Kasumi-1 (cell line): ENCODE measurements at regions not wholly inside any gene's neighbourhood (a gene's known extent, or its start where the extent isn't known, plus 50 kb on each side); places are given as distances from the start of the nearest gene placed in this dataset.

Source experiments
- DNase-seq, 2 experiments: peaks; one replicate each; lab custom pipeline; 2025; lab: John Stamatoyannopoulos, UW

- DNase-seq, result no peak
These were observed 219.6 kb upstream of the N4BP1 start for GRCh38 chr16:48829336-48830310.

DNA sequence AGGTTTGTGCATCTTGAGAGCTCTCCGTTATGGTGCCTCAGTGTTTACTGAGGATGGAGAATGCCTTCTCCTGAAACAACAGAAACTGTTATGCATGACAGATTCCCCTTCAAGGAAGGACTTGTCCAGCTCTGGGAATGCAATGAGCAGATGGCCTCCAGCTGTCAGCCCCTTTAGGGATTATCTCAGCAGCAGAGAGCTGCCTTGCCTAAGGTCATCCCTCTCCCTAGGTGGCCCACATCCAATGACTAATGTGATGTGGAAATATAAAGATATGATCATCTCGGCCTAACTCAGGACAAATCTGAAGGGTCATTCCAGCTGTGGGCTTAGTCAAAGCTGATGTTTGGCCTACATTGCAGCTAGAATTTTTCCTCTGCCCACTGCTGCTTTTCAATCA is 214.3 kb upstream of the N4BP1 start:
- DNase-seq, result no peak

GRCh38 chr16:48822431-48822830 is 212.5 kb upstream of the N4BP1 start:
- DNase-seq, result no peak

DNA sequence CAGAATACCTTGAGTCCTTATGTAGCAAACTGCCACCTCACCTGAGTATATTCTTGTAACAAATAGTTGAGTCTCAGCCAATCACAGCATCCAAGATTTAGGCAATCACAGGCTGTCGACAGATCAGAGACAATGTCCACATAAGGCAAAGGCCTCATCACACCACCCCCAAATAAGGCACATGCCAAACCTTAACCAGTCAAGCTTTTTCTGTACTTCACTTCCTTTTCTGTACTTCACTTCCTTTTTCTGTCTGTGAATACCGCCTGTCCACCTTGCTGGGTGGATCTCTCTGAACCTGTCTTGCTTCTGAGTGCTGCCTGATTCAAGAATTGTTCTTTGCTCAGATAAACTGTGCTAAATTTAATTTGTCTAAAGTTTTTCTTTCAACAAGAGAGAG is 210.4 kb upstream of the N4BP1 start:
- no peak for DNase-seq

DNA sequence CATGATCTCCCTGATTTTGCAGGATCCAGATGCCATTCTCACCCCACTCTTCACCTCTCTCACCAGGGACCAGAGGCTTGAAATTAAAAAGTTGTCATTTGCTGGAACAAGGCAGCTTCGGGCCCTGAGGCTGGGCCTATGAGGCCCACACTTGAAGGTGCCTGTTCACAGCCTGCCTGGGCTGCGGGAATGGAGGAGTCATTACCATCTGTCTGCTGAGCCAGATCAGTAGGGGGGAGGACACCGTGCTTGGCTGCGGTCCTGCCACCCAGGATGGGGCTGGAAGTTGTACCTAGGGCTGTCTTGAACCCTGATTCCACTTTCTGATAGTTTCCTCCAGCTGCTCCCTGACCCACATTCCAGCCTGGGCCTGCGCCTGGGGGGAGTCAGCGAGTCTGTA is 208.3 kb upstream of the N4BP1 start:
- DNase-seq, result no peak

DNA sequence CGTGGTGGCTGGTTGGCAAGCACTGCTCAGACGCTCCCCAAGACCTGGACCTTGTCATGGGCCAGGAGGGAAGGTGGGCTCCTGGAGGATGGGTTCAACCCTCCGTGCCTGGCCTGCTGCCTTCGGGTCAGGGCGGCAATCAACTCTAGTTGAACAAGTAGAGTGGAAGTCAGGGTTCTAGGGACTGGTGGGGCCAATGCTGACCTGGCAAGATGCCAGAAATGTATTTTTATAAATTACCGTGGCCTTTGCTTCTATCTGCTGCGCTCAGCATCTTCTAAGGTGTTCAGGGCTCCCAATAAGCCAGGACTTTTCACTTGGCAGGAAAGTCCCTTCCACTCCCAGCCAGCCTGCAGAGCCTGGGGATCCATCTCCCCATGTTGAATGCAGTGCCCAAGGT is 207.1 kb upstream of the N4BP1 start:
- no peak for DNase-seq

DNA sequence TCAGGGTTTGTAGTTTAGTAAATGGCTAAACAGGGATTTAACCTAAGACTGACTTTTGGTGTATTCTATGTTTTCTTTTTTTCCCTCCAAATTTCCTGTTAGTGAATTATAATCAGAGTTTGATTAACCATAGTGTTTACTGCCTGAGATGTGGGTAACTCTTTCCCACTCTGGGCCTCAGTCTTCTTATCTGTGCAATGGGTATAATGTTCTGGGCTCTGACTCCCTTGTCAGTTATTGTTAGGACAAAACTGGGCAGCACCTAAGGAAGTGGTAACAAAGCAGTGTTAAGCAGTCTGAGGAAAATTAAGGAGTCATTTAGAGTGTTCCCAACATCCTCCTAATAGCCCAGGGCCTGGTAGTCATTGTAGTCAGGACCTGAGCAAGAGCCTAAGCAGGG is 206.4 kb upstream of the N4BP1 start:
- DNase-seq, result no peak

GRCh38 chr16:48814994-48815393 is 205.0 kb upstream of the N4BP1 start:
- no peak for DNase-seq

DNA sequence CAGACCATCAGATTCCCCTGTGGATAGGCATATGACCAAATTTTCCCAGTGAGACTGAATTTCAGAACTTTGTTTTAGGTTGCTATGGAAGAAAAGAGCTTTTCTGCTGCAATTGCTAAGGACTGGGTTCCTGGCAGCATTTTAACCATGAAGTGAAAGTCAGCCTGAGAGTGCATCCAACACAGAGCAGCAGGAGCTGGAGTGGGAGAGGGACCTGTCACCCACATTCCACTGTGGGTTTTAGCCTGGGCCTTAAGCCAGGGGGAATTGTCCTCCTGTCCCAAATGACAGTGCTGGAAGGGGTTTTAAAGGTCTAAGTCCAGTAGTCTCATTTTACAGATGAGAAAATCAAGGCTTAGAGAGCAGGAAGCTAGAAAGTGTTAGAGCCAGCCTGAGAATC is 203.5 kb upstream of the N4BP1 start:
- DNase-seq, result no peak

DNA sequence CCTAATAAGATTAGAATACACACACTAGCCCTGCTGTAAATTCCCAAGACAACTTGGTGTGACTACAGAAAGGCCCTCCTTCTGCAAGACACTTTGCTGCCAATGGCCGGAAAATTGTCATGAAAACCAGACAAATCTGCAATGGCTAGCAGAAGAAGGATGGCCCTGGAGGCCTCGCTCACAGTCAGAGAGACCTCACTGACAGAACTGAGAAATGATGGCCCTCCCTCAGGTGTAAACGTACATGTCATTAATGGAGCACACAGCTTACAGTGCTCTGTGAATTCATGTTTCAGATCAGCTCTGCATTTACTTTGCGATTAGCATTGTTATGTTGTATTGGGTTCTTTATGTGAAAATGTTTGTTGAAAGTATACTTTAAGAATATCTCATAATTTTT is 202.9 kb upstream of the N4BP1 start:
- DNase-seq, result no peak

DNA sequence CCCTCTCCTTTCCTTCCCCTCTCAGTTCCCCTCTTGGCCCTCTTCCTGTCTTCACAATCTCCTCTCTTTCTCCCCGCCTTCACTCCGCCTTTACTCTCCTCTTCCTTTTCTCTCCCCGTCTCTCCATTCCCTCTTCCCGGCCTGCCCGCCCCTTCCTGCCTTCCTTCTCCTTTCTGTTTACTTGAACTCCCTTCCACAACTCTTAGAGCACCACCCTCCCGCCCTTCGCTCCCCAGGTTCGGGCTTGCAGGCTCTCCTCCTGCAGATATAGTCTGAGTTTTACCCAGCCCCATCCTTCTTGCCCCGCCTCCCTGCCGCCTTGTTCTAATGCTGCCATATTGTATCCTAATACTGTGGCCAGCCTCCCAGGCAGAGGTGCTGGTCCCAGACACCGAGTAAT is 201.5 kb upstream of the N4BP1 start:
- DNase-seq, result no peak

GRCh38 chr16:48810803-48811453 is 200.9 kb upstream of the N4BP1 start:
- DNase-seq, result no peak

DNA sequence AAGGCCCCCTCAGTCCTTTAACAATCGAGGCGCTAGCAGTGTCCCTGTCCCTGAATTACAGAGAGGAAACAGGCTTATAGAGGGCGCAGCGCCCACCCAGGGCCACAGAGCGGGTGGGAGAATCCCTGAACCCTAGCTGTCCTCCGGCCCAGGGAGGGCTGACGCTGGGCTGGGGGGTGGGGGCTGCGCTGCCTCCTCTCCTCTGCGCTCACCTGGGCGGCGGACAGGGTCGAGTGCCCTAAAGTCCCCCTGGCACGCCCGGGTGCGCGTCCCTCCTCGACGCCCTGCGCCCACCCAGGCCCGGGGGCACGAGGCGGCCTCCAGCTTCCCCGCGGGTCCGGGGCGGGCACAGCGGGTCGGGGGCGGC is 200.4 kb upstream of the N4BP1 start:
- DNase-seq, result no peak

GRCh38 chr16:48790151-48790550 is 180.2 kb upstream of the N4BP1 start:
- DNase-seq, result no peak

- DNase-seq, result no peak
These were observed 178.5 kb upstream of the N4BP1 start for GRCh38 chr16:48788475-48788874.

DNA sequence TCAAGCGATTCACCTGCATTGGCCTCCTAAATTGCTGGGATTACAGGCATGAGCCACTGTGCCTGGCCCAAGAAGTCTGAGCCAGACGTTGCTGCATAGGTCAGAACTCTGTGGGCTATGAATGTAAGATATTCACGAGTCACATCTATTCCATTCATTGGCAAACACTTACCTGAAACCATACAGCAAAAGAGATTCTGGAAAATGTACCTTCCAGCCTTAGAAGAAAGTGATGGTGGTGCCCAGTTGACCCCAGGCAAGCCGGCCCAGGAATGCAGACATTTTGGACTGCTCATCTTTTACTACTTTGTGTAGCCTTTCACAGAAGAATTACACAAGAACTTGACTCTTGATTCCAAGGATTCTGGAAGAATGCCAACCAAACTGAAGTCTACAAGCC is 135.6 kb upstream of the N4BP1 start:
- DNase-seq, result no peak

DNA sequence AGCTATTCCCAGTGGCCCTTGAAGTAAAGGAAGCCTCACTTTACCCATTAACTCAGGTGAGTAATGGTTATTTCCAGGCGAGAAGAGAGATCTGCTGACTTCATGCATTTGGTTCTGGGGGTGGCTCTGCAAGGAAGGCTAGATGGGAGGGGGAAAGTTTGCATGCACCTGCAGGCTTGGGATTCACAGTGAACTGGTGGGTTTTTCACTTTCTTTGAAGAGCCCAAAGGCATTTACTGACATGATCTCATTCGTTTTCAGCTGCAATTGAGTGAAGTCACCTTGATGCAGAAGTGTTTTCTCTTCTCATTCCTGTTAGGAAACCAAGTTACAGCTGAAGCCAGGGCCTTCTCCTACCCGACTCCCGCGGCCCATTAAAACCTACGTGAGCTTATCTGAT is 131.0 kb upstream of the N4BP1 start:
- no peak for DNase-seq

DNA sequence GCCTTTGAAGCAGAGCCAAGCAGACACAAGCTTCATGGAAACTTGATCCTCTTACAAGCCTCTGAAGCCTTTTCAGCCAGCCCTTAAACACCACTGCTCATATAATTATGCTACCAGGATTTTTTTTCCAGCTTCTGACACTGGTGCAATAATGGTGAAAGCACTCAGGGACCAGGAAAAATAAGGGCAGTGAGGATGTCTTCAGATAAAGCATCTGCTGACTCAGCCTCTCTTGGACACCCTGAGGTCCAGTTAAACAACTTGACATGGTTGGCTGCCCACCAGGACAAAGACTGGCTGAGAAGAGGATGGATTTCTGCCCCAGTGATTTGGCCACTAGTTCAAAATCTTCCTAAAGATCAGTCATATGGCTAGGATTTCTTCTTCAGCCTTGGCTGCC is 124.2 kb upstream of the N4BP1 start:
- DNase-seq, result no peak

- no peak for DNase-seq
These were observed 94.7 kb upstream of the N4BP1 start for GRCh38 chr16:48704710-48705109.

DNA sequence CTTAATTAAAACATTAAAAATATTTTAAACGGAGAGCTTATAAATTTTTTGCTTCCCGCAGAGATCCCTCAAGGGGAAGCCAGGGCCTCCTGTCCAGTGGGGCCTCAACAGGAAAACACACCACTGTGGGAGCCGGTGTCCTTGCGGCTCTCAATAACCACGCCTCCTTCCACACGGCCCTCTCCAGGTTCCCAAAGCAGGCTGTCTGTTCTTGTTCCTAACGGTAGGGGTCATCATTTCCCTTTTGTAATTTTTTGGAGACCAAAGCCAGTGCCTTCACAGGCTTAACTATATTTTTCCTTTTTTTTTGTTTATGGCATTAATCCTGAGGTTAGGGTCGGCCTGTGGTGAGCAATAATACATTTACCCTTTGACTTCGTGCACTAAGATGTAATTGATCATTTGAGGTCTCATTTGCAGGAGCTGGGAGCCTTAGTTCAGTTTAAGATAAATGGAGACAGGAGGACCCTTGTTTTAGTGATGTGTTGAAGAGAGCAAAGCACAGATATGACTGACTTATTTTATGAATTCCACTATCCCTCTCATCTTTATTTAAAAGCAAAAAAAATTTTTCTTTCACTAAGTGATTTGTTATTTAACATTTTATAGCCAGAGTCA is 77.5 kb upstream of the N4BP1 start:
- peak; percentile 81 to 88 for DNase-seq

DNA sequence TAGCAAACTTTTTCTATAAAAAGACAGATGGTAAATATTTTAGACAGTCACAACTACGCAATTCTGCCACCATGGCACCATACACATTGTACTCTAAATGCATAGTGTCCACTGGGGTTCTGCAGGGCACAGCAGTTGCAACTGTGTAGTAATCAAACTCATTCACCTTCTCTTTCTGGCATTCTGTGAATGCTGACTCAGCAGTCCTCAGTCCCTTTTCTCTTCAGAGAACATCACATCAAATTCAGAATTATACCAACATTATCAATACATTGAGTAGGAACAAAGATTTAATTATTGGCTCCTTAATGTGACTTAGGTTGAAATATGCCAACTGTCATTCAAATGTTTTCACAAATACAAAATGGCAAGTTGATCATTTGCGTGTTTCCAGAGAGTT is 74.2 kb upstream of the N4BP1 start:
- DNase-seq, result no peak

DNA sequence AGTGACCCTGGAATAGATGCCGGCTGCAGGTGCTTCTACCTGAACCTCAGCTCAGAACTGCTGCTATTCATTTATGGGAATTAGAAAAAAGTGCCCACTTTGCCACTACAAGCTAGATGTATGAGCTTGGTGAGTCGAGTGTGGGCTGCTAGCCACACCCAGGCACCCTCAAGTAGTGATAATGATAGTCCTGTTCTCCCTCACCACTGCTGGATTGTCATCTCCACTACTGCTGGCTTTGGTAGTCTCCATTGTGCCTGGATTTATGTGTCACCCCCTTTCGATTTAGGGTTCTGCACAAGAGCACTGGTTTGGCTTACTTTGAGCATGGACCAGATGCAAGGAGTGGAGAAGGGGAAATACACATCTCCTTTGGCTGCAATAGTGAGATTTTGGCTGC is 73.0 kb upstream of the N4BP1 start:
- DNase-seq, result no peak

GRCh38 chr16:48681520-48681919 is 71.5 kb upstream of the N4BP1 start:
- DNase-seq, result no peak
